ENCODE measurements at regions not wholly inside any gene's neighbourhood (a gene's known extent, or its start where the extent isn't known, plus 50 kb on each side); places are given as distances from the start of the nearest gene placed in this dataset.
"Not testable (repeated sequence)": the region's sequence is repeated elsewhere in the genome, so short reads cannot be mapped to it uniquely, and the experiment has no call there.

DNA sequence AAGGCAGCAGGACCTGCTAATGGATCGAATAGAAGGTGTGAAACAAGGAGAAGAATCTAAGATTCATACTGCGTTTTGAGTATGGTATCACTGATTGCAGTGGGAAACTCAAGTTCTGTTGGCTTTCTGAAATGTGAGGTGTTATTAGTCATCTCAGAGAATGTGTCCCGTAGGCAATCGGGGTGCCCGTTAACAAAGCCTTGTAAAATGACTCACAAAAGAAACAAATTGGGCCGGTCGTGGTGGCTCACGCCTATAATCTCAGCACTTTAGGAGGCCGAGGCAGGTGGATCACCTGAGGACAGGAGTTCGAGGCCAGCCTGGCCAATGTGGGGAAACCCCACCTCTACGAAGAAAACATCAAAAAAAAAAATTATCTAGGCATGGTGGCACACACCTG, 118.2 kb upstream of the C7orf33 start:
- DNase-seq: no peak

DNA sequence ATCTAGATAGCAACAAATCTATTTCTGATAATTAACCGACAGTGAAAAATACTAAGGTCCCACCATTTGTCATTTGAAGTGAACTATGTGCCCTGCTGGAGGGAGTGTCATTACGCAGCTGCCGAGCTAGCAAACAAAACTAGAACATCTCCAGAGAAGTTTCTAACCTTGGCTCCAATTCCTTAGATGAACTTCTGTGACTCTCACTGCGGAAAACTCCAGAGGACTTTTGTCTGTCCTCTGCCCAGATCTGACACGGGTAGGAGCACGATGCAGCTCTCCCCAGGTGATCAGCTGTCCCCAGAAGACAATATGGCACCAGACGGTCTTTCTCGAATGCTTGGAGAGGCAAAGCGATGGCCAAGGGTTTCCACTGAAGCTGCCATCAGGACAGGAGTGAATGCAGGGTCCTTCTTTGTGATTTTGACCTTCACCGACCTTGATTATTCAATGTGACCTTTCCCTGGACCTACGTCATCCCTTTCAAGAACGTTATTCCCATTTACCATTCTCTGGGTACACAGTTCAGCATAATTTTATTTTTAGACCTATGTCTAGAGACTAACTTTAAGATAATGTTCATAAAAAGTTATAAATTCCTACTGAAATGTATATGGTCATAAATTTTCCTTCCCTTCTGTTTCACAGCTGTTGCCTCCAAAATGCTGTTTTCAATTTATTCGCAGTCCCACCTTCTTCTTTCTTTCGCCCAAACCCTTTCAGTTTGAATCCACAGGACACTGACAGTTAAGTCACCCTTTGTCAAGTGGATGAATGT, 116.7 kb upstream of the C7orf33 start:
- DNase-seq: no peak

- no peak for DNase-seq
Observed at GRCh38 chr7:148474481-148475025, 116.0 kb upstream of the C7orf33 start.

DNA sequence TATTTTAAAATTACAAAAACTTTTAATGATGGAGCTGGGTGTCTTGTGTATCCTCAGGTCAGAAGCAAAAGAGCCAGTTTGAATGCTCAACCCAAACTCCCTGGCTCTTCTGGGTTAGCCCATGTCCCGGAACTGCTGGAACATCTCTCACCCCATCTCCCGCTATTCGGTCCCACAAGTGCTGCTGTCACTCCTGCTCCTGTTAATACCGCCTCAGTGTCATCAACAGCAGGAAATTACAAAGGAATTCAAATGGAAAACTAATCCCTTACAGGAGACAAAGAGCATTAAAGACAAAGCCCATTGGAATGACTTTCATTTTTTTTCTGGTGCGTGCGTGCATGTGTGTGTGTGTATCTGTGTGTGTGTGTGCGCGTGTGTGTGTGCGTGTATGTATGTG, 112.0 kb upstream of the C7orf33 start:
- no peak for DNase-seq

GRCh38 chr7:148480479-148481146, 110.0 kb upstream of the C7orf33 start:
- peak; percentile 31 for DNase-seq

DNA sequence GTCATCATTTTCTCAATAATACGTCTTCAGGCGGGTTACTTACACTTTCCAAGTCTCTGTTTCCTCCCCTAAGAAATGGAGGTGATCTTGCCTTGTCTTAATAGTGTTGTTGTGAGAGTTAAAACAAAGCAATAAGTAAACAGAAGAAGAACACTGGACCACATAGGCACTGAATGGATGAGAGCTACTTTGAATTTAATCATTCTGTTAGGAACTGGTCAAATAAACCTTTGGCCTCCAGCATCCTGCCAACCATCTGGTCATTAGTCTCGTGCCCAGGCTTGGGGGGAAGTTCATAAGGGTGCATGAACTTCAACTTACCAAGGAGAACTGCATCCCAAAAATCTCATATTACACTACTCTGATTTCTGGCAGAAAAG, 109.4 kb upstream of the C7orf33 start:
- DNase-seq: no peak

- no peak for DNase-seq
Observed at GRCh38 chr7:148481971-148482626, 108.5 kb upstream of the C7orf33 start.

DNA sequence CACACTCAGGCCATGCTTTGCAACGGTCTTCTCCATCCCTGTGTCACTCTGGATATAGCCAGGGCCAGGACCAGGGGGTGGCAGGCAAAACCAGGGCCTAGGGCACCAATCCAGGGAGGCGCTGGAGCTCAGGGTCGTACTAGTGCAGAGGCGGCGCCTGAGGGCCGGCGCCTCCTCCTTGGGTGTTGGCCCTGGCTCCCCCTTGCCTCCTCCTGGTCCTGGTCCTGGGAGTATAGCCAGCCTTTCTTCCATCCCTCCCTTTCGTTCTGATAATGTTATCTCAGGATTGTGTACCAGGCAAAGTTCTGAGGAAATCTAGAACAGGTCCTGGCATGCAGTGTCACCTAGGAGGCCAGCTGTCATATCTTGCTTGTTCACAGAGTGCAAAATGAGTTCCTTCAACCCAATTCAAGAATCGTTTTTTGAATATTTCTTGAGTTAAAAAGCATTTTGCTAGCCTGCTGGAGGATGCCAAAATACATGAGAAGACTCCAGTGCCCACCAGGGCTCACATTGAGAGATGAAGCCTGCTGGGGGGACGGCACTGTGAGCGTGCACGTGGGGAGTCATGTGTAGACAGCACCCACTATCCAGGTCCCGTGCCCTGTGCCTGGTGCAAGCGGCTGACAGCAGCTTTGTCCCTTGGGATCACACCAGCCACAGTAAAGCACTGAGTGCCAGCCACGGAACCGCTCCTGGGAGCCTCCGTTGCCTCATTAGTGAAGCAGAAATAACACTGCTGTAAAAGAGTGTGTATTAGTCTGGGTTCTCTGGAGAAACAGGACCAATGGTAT, 106.9 kb upstream of the C7orf33 start:
- DNase-seq: no peak

DNA sequence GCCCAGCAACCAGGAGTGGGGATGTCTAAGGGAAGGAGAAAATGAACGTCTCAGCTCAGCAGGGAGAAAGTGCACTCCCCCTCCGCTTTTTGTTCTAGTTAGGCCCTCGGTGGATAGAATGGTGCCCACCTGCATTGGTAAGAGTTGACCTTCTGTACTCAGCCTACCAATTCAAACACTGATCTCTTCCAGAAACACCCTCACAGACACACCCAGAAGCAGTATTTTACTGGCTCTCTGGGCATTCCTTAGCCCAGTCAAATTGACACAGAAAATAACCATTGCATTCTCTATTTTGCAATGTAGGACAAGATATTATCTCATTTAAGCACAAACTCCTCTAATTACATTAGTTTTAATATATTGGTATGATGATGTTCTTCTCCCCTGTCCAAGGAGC, 106.1 kb upstream of the C7orf33 start:
- DNase-seq: no peak

- DNase-seq: no peak
Observed at GRCh38 chr7:148485618-148486017, 104.9 kb upstream of the C7orf33 start.

- DNase-seq: no peak
Observed at GRCh38 chr7:148486937-148487336, 103.6 kb upstream of the C7orf33 start.

- DNase-seq: no peak
Observed at GRCh38 chr7:148487912-148488311, 102.7 kb upstream of the C7orf33 start.

GRCh38 chr7:148489678-148490077, 100.9 kb upstream of the C7orf33 start:
- DNase-seq: no peak

- no peak for DNase-seq
Observed at GRCh38 chr7:148492157-148492860, 98.3 kb upstream of the C7orf33 start.

DNA sequence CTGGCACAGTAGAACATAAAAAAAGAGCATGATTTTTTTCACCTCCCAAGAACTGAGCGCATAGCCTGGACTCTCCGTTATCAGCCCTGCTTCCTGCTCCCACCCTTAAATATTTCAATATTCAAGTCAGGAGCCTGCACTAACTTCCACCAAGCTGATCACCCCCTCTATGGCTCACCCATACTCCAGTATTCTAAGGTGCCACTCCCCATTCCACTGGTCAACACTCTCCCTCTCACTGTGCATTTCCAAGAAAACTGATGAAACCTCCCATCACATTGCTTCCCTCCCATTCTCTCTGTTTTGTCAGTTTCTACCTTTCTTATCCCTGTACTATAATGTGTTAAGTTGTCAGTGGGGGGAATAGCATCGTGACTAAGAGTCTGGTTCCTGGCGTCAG, 95.0 kb upstream of the C7orf33 start:
- DNase-seq: no peak

DNA sequence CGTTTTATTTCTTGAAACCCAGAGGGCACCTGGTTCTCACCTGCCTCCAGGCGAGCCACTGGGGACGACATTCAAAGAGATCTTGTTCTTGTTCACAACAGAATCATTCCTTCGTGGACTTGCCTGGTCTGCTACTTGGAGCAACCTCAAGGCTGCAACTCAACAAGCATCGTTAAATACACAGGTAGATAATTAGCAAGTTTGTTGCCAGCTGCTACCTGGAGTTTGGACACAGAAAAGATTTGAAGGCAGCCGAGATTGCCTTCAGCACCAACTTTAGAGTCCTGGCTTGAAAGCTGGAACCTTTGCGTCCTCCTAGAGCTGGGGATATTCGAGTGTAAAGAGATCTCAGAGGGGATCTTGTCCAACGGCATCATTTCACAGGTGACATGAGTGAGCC, 89.6 kb upstream of the C7orf33 start:
- no peak for DNase-seq

DNA sequence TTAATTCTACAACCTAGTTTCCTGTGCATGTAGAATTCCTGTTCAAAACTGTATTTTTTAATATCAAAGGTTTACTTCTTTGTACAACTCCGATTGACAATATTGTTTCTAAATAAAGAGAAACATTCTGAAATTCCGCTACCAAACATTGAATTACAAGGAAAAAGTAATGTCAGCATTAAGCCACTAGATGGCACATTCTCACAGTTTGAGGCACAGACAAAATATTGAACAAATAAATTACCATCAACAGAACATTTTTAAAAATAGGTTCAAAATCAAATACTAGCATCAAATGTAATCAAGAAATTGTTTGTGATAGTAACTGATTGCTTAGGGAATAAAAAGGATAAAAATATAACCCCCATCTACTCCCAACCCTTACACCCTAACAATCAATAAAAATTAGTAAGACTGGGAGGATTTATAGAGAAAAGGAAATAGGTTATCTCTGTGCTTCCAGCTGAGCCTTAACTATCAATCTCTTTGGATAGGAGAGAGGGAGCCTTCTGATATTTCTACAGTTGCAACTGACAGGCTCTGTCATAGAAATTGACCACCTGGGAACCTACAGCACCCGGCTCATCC, 86.6 kb upstream of the C7orf33 start:
- peak; percentile 49 for DNase-seq

DNA sequence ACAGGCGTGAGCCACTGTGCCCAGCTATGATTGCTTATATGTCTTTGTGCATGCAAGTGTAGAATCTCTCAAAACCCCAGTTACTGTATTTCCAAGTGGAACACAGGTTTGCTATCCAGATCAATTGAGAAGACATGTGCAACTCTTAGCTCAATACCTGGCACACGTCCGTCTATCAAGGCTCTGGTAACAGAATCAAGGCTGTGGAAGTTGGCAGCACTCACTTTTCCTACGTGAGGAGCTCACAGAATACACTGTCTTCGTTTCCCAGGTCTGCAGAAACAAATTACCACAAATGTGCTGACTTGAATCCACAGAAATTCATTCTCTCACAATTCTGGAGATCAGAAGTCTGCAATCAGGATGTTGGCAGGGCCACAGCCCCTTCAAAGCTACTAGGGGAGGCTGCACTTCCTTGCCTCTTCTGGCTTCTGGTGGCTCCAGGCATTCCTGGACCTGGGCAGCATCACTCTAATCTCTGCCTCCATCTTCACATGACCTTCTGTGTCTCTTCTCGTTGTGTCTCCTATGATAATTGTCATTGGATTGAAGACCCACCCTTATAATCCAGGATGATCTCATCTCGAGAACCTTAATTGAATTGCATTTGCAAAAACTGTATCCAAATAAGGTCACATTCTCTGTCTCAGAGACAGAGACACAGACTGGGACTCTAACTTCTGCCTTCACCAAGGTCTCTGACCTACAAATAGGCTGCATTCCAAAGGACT, 84.8 kb upstream of the C7orf33 start:
- DNase-seq: no peak

DNA sequence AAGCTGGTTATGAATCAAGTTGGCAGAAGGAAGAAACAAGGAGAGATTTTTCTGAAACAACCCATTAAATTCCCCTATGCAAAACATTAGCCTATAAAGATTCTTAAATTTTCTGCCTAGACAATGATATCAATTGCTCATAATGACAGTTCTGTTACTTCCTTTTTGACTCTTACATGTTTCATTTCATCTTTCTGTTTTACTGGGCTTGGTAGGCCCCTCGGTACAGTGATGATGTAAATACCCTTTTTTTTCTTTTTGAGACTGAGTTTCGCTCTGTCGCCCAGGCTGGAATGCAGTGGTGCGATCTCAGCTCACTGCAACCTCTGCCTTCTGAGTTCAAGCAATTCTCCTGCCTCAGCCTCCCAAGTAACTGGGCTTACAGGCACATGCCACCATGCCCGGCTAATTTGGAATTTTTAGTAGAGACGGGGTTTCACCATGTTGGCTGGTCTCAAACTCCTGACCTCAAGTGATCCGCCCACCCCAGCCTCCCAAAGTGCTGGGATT, 83.4 kb upstream of the C7orf33 start:
- DNase-seq: not testable (repeated sequence)

DNA sequence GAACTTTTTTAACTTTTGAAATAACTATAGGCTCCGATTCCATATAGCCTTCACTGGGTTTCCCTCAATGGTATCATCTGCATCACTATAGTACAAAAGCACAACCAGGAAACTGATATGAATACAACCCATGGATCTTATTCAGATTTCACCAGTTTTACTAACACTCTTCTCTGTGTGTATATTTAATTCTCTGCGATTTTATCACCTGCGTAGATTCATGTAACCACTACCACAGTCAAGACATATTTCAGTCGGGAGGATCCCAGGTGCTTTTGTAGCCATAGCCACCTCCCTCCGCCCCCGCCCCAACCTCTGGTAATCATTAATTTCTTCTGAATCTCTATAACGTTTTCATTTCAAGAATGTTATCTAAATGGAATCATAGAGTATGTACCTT, 82.8 kb upstream of the C7orf33 start:
- DNase-seq: no peak

DNA sequence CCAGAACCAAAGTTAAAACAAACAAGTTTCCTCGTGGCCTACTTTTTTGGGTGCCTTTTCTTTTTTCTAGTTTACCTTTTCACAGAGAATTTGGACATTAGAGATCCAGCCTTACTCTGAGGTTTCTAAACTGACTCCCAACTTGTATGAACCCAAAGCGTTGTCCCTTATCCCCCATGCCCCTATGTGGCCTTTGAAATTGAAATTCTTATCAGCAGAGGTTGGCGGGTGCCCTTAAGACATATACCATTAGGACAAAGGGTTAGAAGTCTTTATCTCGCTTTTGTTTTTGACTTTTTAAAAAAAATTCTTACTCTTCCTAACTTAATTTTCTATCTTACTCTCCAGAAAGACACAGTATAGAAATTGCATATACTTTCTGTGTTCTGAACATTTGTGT, 76.3 kb upstream of the C7orf33 start:
- no peak for DNase-seq

All from RPMI8226 (cell line).